Spleen (tissue), 7 donors: ENCODE measurements at regions not wholly inside any gene's neighbourhood (a gene's known extent, or its start where the extent isn't known, plus 50 kb on each side); places are given as distances from the start of the nearest gene placed in this dataset.

ENCODE experiments used
- CTCF ChIP-seq, 11 experiments: fragments of 200-600 bp in 7 of 11; fragments of 450-650 bp in 4 of 11; sonication (generic) in 4 of 11; IDR thresholded peaks in 8 of 11; conservative IDR thresholded peaks in 3 of 11; 1 replicate in 7 of 11; 2 replicates in 4 of 11; pipeline versions ENCODE4 v1.4.0 to v1.8.0; 2016 to 2021; ENCODE audit warnings: antibody characterized with exemption in 11 of 11, inconsistent platforms in 4 of 11, mild to moderate bottlenecking in 1 of 11
- POLR2A ChIP-seq, 3 donors: fragments of 450-650 bp; IDR thresholded peaks; one replicate each; pipeline ENCODE4 v1.5.1; 2017; ENCODE audit warnings: antibody characterized with exemption in 3 of 3, mild to moderate bottlenecking in 1 of 3
- donor health status: DM: no; HTN: no; CAD: no; lungs with moderate emphysema.
- donor health status: DM: no; HTN: no; CAD: no.
- donor health status: DM: no; HTN: no; CAD: no.

- TF ChIP-seq CTCF (IDR thresholded peaks at IDR 0.05 in 8 of 11, conservative IDR thresholded peaks at IDR 0.05 in 3 of 11), result no peak
- no peak for TF ChIP-seq POLR2A (IDR thresholded peaks at IDR 0.05)
These were observed 472.8 kb downstream of the DMRTA1 start for GRCh38 chr9:22919423-22919822.
